HCT116 (cell line): ENCODE measurements at regions not wholly inside any gene's neighbourhood (a gene's known extent, or its start where the extent isn't known, plus 50 kb on each side); places are given as distances from the start of the nearest gene placed in this dataset.

ENCODE experiments used
- ATAC-seq: fragments of 200-7000 bp; cut with Tn5 transposase; 2 replicates; pipeline ENCODE4 v1.9.1; 2020; ENCODE audit warnings: mild to moderate bottlenecking, moderate library complexity
- BruUV-seq: library from RNA; stranded (reverse); fragments of 400-500 nt; replicated peaks from 2 replicates; lab custom pipeline; 2021; lab: Mats Ljungman, UMichigan
- CTCF ChIA-PET: fragments of 300-600 bp; sonication (Branson Sonifier 250); formaldehyde crosslinking; loops from one replicate; lab custom pipeline; 2021; ENCODE audit warnings: antibody characterized with exemption; lab: Charles Lee
- POLR2A ChIA-PET: fragments of 300-600, 350-600 bp; sonication (Branson Sonifier 250); formaldehyde crosslinking; loops from one replicate; lab custom pipeline; 2021; ENCODE audit warnings: antibody characterized with exemption; lab: Charles Lee
- RAD21 ChIA-PET, 2 experiments: fragments of 300-600 bp; sonication (Branson Sonifier 250); formaldehyde crosslinking; loops; one replicate each; lab custom pipeline; 2023; ENCODE audit warnings: low total read pairs in 2 of 2; ENCODE audit not compliant: uncharacterized antibody in 2 of 2, unreplicated experiment in 2 of 2, low non-redundant PET in 1 of 2; lab: Charles Lee
- DNase-seq: peaks from one replicate; pipeline ENCODE4 v3.0.0-alpha.2; 2010; ENCODE audit warnings: low read depth, low spot score
- H2AFZ ChIP-seq: fragments of 200-600 bp; shearing (Covaris generic), sonication (generic); 2 replicates; pipeline ENCODE4 v1.6.1; 2017; ENCODE audit warnings: low read depth, mixed run types, mixed read lengths, antibody characterized with exemption, low read length; ENCODE audit not compliant: poor library complexity, severe bottlenecking
- H3K27ac ChIP-seq: 2 replicates; pipeline ENCODE4 v1.5.1; 2012; ENCODE audit warnings: low read depth, low read length
- H3K27me3 ChIP-seq: fragments of 200-600 bp; sonication (generic); 2 replicates; pipeline ENCODE4 v1.6.1; 2016; ENCODE audit warnings: mixed run types, low read length, mixed read lengths; ENCODE audit not compliant: insufficient read depth
- H3K36me3 ChIP-seq, 2 experiments: fragments of 200-500 bp in 1 of 2; fragments of 200-600 bp in 1 of 2; sonication (Bioruptor generic) in 1 of 2; sonication (generic) in 1 of 2; 2 replicates each; pipeline versions ENCODE4 v1.5.1 to v1.6.1; 2014 to 2016; ENCODE audit warnings: low read length in 2 of 2, inconsistent platforms in 1 of 2, mixed read lengths in 1 of 2, mixed run types in 1 of 2; ENCODE audit not compliant: insufficient read depth in 2 of 2, control insufficient read depth in 1 of 2
- H3K4me1 ChIP-seq, 2 experiments: fragments of 200-600 bp in 1 of 2; sonication (generic) in 1 of 2; 2 replicates each; pipeline versions ENCODE4 v1.5.1 to v1.6.1; 2012 to 2017; ENCODE audit warnings: low read length in 2 of 2, inconsistent platforms in 1 of 2, mild to moderate bottlenecking in 1 of 2, mixed read lengths in 1 of 2, mixed run types in 1 of 2, moderate library complexity in 1 of 2; ENCODE audit not compliant: insufficient read depth in 2 of 2, control insufficient read depth in 1 of 2
- H3K4me2 ChIP-seq: fragments of 200-600 bp; sonication (generic); 2 replicates; pipeline ENCODE4 v1.6.1; 2017; ENCODE audit warnings: mixed run types, low read length, mixed read lengths
- H3K4me3 ChIP-seq, 2 experiments: fragments of 200-600 bp in 1 of 2; sonication (generic) in 1 of 2; replicated peaks in 1 of 2; 2 replicates each; pipeline ENCODE4 v1.5.1; 2011 to 2016; ENCODE audit warnings: low read length in 2 of 2, control low read depth in 1 of 2, low read depth in 1 of 2, mild to moderate bottlenecking in 1 of 2, mixed read lengths in 1 of 2, mixed run types in 1 of 2
- H3K79me2 ChIP-seq: fragments of 200-600 bp; sonication (generic); 2 replicates; pipeline ENCODE4 v1.6.1; 2017; ENCODE audit warnings: mild to moderate bottlenecking, mixed run types, low read length, moderate library complexity, mixed read lengths; ENCODE audit not compliant: insufficient read depth
- H3K9ac ChIP-seq: fragments of 200-600 bp; sonication (generic); 2 replicates; pipeline ENCODE4 v1.6.1; 2016; ENCODE audit warnings: low read length, mixed read lengths
- H3K9me2 ChIP-seq: fragments of 200-600 bp; sonication (generic), shearing (Covaris generic); 2 replicates; pipeline ENCODE4 v1.6.1; 2017; ENCODE audit warnings: mixed run types, mild to moderate bottlenecking, moderate library complexity; ENCODE audit not compliant: insufficient read depth
- H3K9me3 ChIP-seq, 2 experiments: fragments of 200-500 bp in 1 of 2; fragments of 200-600 bp in 1 of 2; sonication (Bioruptor generic) in 1 of 2; sonication (generic) in 1 of 2; 2 replicates each; pipeline ENCODE4 v1.6.1; 2014 to 2017; ENCODE audit warnings: low read length in 2 of 2, mixed read lengths in 2 of 2, inconsistent platforms in 1 of 2, low read depth in 1 of 2, mild to moderate bottlenecking in 1 of 2, mixed run types in 1 of 2, moderate library complexity in 1 of 2; ENCODE audit not compliant: control insufficient read depth in 1 of 2, insufficient read depth in 1 of 2
- H4K20me1 ChIP-seq: fragments of 200-600 bp; sonication (generic), shearing (Covaris generic); 2 replicates; pipeline ENCODE4 v1.6.1; 2017; ENCODE audit warnings: mixed run types, mild to moderate bottlenecking, moderate library complexity; ENCODE audit not compliant: insufficient read depth
- CTCF ChIP-seq, 3 experiments: fragments of 200-600 bp in 1 of 3; sonication (generic) in 1 of 3; IDR thresholded peaks in 2 of 3; conservative IDR thresholded peaks in 1 of 3; 2 replicates each; pipeline ENCODE4 v1.5.1; 2012 to 2017; ENCODE audit warnings: low read depth in 2 of 3, low read length in 2 of 3, antibody characterized with exemption in 1 of 3, borderline replicate concordance in 1 of 3, control low read depth in 1 of 3, mild to moderate bottlenecking in 1 of 3, mixed read lengths in 1 of 3, mixed run types in 1 of 3, moderate library complexity in 1 of 3; ENCODE audit not compliant: insufficient read depth in 1 of 3
- EGR1 ChIP-seq: IDR thresholded peaks from 2 replicates; pipeline ENCODE4 v1.6.1; 2012; ENCODE audit warnings: low read depth
- EZH2phosphoT487 ChIP-seq: fragments of 200-600 bp; IDR thresholded peaks from 2 replicates; pipeline ENCODE4 v1.6.1; 2018; ENCODE audit warnings: antibody characterized with exemption, borderline replicate concordance
- JUND ChIP-seq: IDR thresholded peaks from 2 replicates; pipeline ENCODE4 v1.6.1; 2012
- POLR2A ChIP-seq: IDR thresholded peaks from 2 replicates; pipeline ENCODE4 v1.7.0; 2011; ENCODE audit warnings: borderline replicate concordance; ENCODE audit not compliant: insufficient read depth, insufficient read length; ENCODE audit errors: extremely low read depth
- POLR2AphosphoS5 ChIP-seq: IDR thresholded peaks from 2 replicates; pipeline ENCODE4 v1.6.1; 2011; ENCODE audit warnings: mild to moderate bottlenecking, low read depth, low read length, moderate library complexity
- SIN3A ChIP-seq: IDR thresholded peaks from 2 replicates; pipeline ENCODE4 v1.6.1; 2012; ENCODE audit warnings: low read depth
- SRF ChIP-seq: IDR thresholded peaks from 2 replicates; pipeline ENCODE4 v1.6.1; 2012; ENCODE audit warnings: low read depth
- TCF7L2 ChIP-seq: IDR thresholded peaks from 2 replicates; pipeline ENCODE4 v1.7.0; 2011; ENCODE audit warnings: borderline replicate concordance, inconsistent platforms; ENCODE audit not compliant: insufficient read depth, insufficient read length; ENCODE audit errors: extremely low read depth
- ZBTB33 ChIP-seq: IDR thresholded peaks from 2 replicates; pipeline ENCODE4 v1.6.1; 2011; ENCODE audit warnings: mild to moderate bottlenecking, low read length, moderate library complexity; ENCODE audit not compliant: insufficient replicate concordance; ENCODE audit errors: extremely low read depth
- ZFX ChIP-seq: fragments of 450-650 bp; IDR thresholded peaks from 2 replicates; pipeline ENCODE4 v1.6.1; 2017
- intact Hi-C: fragments of 100-400 bp; cut with micrococcal nuclease; formaldehyde crosslinking; loops from 2 replicates; pipeline ENCODE4 v1.10.0; 2022

GRCh38 chr1:87250336-87250735 lies 78.3 kb upstream of the LMO4 start:
- ATAC-seq (no peak), DNase-seq (no peak)
- H3K36me3 ChIP-seq = no peaks in the 10 kb centered on the region
- no peak for TF ChIP-seq POLR2A
- TF ChIP-seq CTCF (IDR thresholded peaks at IDR 0.05 in 2 of 3, conservative IDR thresholded peaks at IDR 0.05 in 1 of 3; ENCODE audit: borderline replicate concordance in 1 of 3, insufficient read depth in 1 of 3, low read depth in 2 of 3, low read length in 2 of 3) = no peak
- TF ChIP-seq EZH2phosphoT487 = no peak
- TF ChIP-seq ZFX = no peak
- TF ChIP-seq JUND = no peak
- no peak for TF ChIP-seq POLR2AphosphoS5
- no TSS peak for BruUV-seq
- no peak overlapping the region for H2AFZ ChIP-seq
- CTCF ChIA-PET = no interaction called here
- POLR2A ChIA-PET = no interaction called here
- no peaks in the 10 kb centered on the region for H3K9me2 ChIP-seq
- no peak overlapping the region for H3K9ac ChIP-seq
- intact Hi-C loops = no loop called here
- H3K4me3 ChIP-seq = no peak overlapping the region
- RAD21 ChIA-PET = no interaction called here
- H3K9me3 ChIP-seq = no peaks in the 10 kb centered on the region
- no peaks in the 10 kb centered on the region for H3K79me2 ChIP-seq
- H3K4me1 ChIP-seq = peaks cover 0 to 12% of the 10 kb centered on the region in 2 experiments; a peak in 2 of 4 replicates
- peak overlapping the region; percentile 14; the same call in 1 of the 2 replicates for H3K4me2 ChIP-seq
- H4K20me1 ChIP-seq = no peaks in the 10 kb centered on the region
- no peaks in the 10 kb centered on the region for H3K27me3 ChIP-seq
- no peak overlapping the region for H3K27ac ChIP-seq

GRCh38 chr1:87252406-87252805 lies 76.3 kb upstream of the LMO4 start:
- Histone ChIP-seq H3K4me3 (no peak overlapping the region), H3K9ac (no peak overlapping the region), H3K27me3 (no peaks in the 10 kb centered on the region), H3K27ac (no peak overlapping the region), H3K36me3 (no peaks in the 10 kb centered on the region), H3K4me1 (peaks cover 0 to 12% of the 10 kb centered on the region in 2 experiments; a peak in 2 of 4 replicates), H3K9me3 (0 out of 4 replicates have a peak, but pooled peaks cover 0 to 3% of the 10 kb centered on the region in 2 experiments), H3K4me2 (no peak overlapping the region), H3K9me2 (no peaks in the 10 kb centered on the region), H4K20me1 (no peaks in the 10 kb centered on the region), H2AFZ (no peak overlapping the region), H3K79me2 (no peaks in the 10 kb centered on the region)
- TF ChIP-seq TCF7L2 (no peak), EZH2phosphoT487 (no peak), SIN3A (no peak), JUND (no peak), EGR1 (no peak), ZBTB33 (no peak), CTCF (IDR thresholded peaks at IDR 0.05 in 2 of 3, conservative IDR thresholded peaks at IDR 0.05 in 1 of 3; ENCODE audit: borderline replicate concordance in 1 of 3, insufficient read depth in 1 of 3, low read depth in 2 of 3, low read length in 2 of 3) (no peak), SRF (no peak)
- intact Hi-C loops = no loop called here
- ChIA-PET CTCF (no interaction called here), RAD21 (no interaction called here), POLR2A (no interaction called here)
- no TSS peak for BruUV-seq
- DNase-seq = no peak
- ATAC-seq = no peak
